HEK293 (cell line): ENCODE measurements at regions not wholly inside any gene's neighbourhood (a gene's known extent, or its start where the extent isn't known, plus 50 kb on each side); places are given as distances from the start of the nearest gene placed in this dataset.

Experiments used
- CTCF ChIA-PET: fragments of 350-600 bp; formaldehyde crosslinking; extraction: SDS; loops from one replicate; lab custom pipeline; 2021; ENCODE audit warnings: antibody characterized with exemption; lab: Yijun Ruan, JAX
- POLR2A ChIA-PET: fragments of 300-600 bp; formaldehyde crosslinking; extraction: SDS; loops from one replicate; lab custom pipeline; 2020; ENCODE audit warnings: antibody characterized with exemption, inconsistent platforms; lab: Yijun Ruan, JAX
- H3K27ac ChIP-seq: fragments of 200-500 bp; sonication (Bioruptor generic); 2 replicates; pipeline ENCODE4 v1.5.1; 2014; ENCODE audit warnings: low read depth, low read length, control low read depth, inconsistent platforms; ENCODE audit errors: extremely low read depth
- H3K36me3 ChIP-seq, 2 experiments: fragments of 200-500 bp in 1 of 2; sonication (Bioruptor generic) in 1 of 2; 1 replicate in 1 of 2; 2 replicates in 1 of 2; pipeline ENCODE4 v1.5.1; 2014 to 2017; ENCODE audit warnings: inconsistent platforms in 2 of 2, low read length in 2 of 2; ENCODE audit not compliant: control insufficient read depth in 2 of 2, insufficient read depth in 1 of 2
- H3K4me1 ChIP-seq: fragments of 200-500 bp; sonication (Bioruptor generic); 2 replicates; pipeline ENCODE4 v1.5.1; 2014; ENCODE audit warnings: mild to moderate bottlenecking, low read length, inconsistent platforms; ENCODE audit not compliant: control insufficient read depth, insufficient read depth
- H3K4me3 ChIP-seq: 2 replicates; pipeline ENCODE4 v1.5.1; 2011; ENCODE audit warnings: low read depth, mild to moderate bottlenecking, control low read depth, low read length, moderate library complexity
- H3K9me3 ChIP-seq: fragments of 200-500 bp; sonication (Bioruptor generic); 2 replicates; pipeline ENCODE4 v1.5.1; 2014; ENCODE audit warnings: low read depth, low read length, inconsistent platforms; ENCODE audit not compliant: control insufficient read depth, insufficient read depth
- GLI2 ChIP-seq: fragments of 450-650 bp; formaldehyde crosslinking; IDR thresholded peaks from 2 replicates; pipeline ENCODE4; 2017; ENCODE audit warnings: missing biosample characterization, missing genetic modification characterization, low read depth, borderline replicate concordance
- GLIS2 ChIP-seq: fragments of 450-650 bp; formaldehyde crosslinking; IDR thresholded peaks from 2 replicates; pipeline ENCODE4 v1.5.1; 2016; ENCODE audit warnings: missing biosample characterization, missing genetic modification characterization
- IKZF3 ChIP-seq: fragments of 450-650 bp; IDR thresholded peaks from 2 replicates; pipeline ENCODE4 v1.5.0; 2018; ENCODE audit warnings: missing biosample characterization, mild to moderate bottlenecking, missing genetic modification characterization, moderate library complexity
- KLF9 ChIP-seq: fragments of 450-650 bp; formaldehyde crosslinking; IDR thresholded peaks from 2 replicates; pipeline ENCODE4 v1.5.1; 2016; ENCODE audit warnings: missing biosample characterization, missing genetic modification characterization, low read depth
- MZF1 ChIP-seq: fragments of 450-650 bp; formaldehyde crosslinking; IDR thresholded peaks from 2 replicates; pipeline ENCODE4 v1.5.1; 2017; ENCODE audit warnings: missing biosample characterization, missing genetic modification characterization, borderline replicate concordance
- SALL2 ChIP-seq: fragments of 450-650 bp; formaldehyde crosslinking; IDR thresholded peaks from 2 replicates; pipeline ENCODE4 v1.5.0; 2017; ENCODE audit warnings: missing biosample characterization, mild to moderate bottlenecking, missing genetic modification characterization, borderline replicate concordance
- SCRT2 ChIP-seq: fragments of 450-650 bp; formaldehyde crosslinking; IDR thresholded peaks from 2 replicates; pipeline ENCODE4 v1.5.1; 2016; ENCODE audit warnings: missing biosample characterization, missing genetic modification characterization
- ZNF114 ChIP-seq: fragments of 450-650 bp; formaldehyde crosslinking; IDR thresholded peaks from 2 replicates; pipeline ENCODE4 v1.5.0; 2017; ENCODE audit warnings: missing biosample characterization, missing genetic modification characterization
- ZNF132 ChIP-seq: fragments of 450-650 bp; formaldehyde crosslinking; IDR thresholded peaks from 2 replicates; pipeline ENCODE4 v1.5.1; 2017; ENCODE audit warnings: missing biosample characterization, missing genetic modification characterization, borderline replicate concordance
- ZNF174 ChIP-seq: fragments of 450-650 bp; formaldehyde crosslinking; IDR thresholded peaks from 2 replicates; pipeline ENCODE4 v1.5.0; 2017; ENCODE audit warnings: missing biosample characterization, mild to moderate bottlenecking, missing genetic modification characterization
- ZNF184 ChIP-seq: fragments of 450-650 bp; IDR thresholded peaks from 2 replicates; pipeline ENCODE4 v1.5.1; 2018; ENCODE audit warnings: missing biosample characterization, mild to moderate bottlenecking, missing genetic modification characterization
- ZNF24 ChIP-seq: fragments of 450-650 bp; formaldehyde crosslinking; IDR thresholded peaks from 2 replicates; pipeline ENCODE4 v1.5.1; 2016; ENCODE audit warnings: missing biosample characterization, missing genetic modification characterization
- ZNF324 ChIP-seq: fragments of 450-650 bp; formaldehyde crosslinking; IDR thresholded peaks from 2 replicates; pipeline ENCODE4 v1.5.1; 2016; ENCODE audit warnings: missing biosample characterization, missing genetic modification characterization
- ZNF391 ChIP-seq: fragments of 450-650 bp; formaldehyde crosslinking; IDR thresholded peaks from 2 replicates; pipeline ENCODE4 v1.5.1; 2016; ENCODE audit warnings: low read depth, missing biosample characterization, missing genetic modification characterization, borderline replicate concordance
- ZNF548 ChIP-seq: fragments of 450-650 bp; formaldehyde crosslinking; IDR thresholded peaks from 2 replicates; pipeline ENCODE4 v1.5.1; 2016; ENCODE audit warnings: missing biosample characterization, missing genetic modification characterization
- ZNF670 ChIP-seq: fragments of 450-650 bp; formaldehyde crosslinking; IDR thresholded peaks from 2 replicates; pipeline ENCODE4 v1.5.1; 2016; ENCODE audit warnings: missing biosample characterization, missing genetic modification characterization, low read depth
- TF ChIP-seq, protein P1 (sequence below): fragments of 450-650 bp; formaldehyde crosslinking; IDR thresholded peaks from 2 replicates; pipeline ENCODE4 v1.5.1; 2016; ENCODE audit warnings: missing biosample characterization, missing genetic modification characterization
- TF ChIP-seq, protein P2 (sequence below): fragments of 450-650 bp; formaldehyde crosslinking; IDR thresholded peaks from 2 replicates; pipeline ENCODE4 v1.5.1; 2016; ENCODE audit warnings: missing biosample characterization, missing genetic modification characterization
- TF ChIP-seq, protein P3 (sequence below): fragments of 450-650 bp; formaldehyde crosslinking; IDR thresholded peaks from 2 replicates; pipeline ENCODE4; 2016; ENCODE audit warnings: missing biosample characterization, missing genetic modification characterization
- TF ChIP-seq, protein P4 (sequence below): fragments of 450-650 bp; IDR thresholded peaks from 2 replicates; pipeline ENCODE4 v1.5.1; 2018; ENCODE audit warnings: missing biosample characterization, mild to moderate bottlenecking, missing genetic modification characterization
- TF ChIP-seq, protein P5 (sequence below): fragments of 450-650 bp; formaldehyde crosslinking; IDR thresholded peaks from 2 replicates; pipeline ENCODE4 v1.5.1; 2016; ENCODE audit warnings: missing biosample characterization, missing genetic modification characterization
- TF ChIP-seq, protein P6 (sequence below): fragments of 450-650 bp; formaldehyde crosslinking; conservative IDR thresholded peaks from 2 replicates; pipeline ENCODE4 v1.5.1; 2016; ENCODE audit warnings: low read depth, missing biosample characterization, missing genetic modification characterization

DNA sequence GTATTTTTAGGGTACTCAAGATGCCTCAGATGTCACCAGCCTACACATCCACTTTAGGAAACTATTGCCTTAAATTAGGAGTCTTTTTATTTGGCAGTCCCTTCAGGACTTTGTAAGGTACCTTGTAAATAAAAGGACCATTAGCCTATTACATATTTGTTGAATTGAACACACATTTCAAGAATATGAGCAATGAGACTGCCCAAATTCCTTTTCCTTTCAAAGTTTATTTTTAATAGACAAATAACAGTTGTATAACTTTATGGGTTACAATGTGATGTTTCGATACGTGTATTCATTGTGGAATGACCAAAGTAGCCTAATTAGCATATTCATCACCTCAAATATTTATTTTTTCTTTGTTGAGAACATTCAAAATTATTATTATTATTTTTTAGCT is 176.7 kb upstream of the PDZRN3 start (continued):
- TF ChIP-seq ZNF174 (tag by site-specific recombination) (no peak), SCRT2 (tag by site-specific recombination) (no peak), ZNF391 (tag by site-specific recombination) (no peak)

DNA sequence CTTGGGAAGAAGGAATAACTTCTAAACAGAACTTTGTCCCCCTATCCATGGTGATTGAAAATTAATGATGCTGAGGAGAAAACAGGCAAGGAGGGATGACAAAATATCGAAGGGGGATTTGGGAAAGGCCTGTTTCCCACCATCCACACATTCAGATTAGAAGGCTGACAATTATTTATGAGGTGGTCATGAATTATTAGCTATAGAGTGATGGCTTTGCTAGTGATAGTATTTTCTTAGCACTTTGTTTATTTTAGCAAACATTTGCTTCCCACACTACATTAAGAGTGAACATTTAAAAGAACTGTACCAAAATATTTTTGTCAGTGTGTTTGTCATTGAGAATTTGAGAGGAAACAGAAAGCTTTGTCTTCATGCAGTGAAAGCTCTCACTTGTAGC is 172.6 kb upstream of the PDZRN3 start:
- Histone ChIP-seq H3K27ac (no peak overlapping the region), H3K4me3 (no peak overlapping the region), H3K36me3 (no peaks in the 10 kb centered on the region), H3K4me1 (no peaks in the 10 kb centered on the region), H3K9me3 (no peaks in the 10 kb centered on the region)
- ChIA-PET POLR2A (no interaction called here), CTCF (interaction anchor here (0.5 kb wide), 1 partner anchor 1318 kb away, joined by 4 read pairs; no protein-coding TSS in a partner anchor)
- TF ChIP-seq ZNF132 (tag by site-specific recombination), result no peak
- TF ChIP-seq KLF9 (tag by site-specific recombination), result no peak
- TF ChIP-seq, protein P1, sequence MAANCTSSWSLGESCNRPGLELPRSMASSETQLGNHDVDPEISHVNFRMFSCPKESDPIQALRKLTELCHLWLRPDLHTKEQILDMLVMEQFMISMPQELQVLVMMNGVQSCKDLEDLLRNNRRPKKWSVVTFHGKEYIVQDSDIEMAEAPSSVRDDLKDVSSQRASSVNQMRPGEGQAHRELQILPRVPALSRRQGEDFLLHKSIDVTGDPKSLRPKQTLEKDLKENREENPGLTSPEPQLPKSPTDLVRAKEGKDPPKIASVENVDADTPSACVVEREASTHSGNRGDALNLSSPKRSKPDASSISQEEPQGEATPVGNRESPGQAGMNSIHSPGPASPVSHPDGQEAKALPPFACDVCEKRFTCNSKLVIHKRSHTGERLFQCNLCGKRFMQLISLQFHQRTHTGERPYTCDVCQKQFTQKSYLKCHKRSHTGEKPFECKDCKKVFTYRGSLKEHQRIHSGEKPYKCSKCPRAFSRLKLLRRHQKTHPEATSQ (tag by site-specific recombination), result no peak
- TF ChIP-seq IKZF3, result no peak
- TF ChIP-seq ZNF670, result no peak
- TF ChIP-seq ZNF174 (tag by site-specific recombination), result no peak
- TF ChIP-seq, protein P2, sequence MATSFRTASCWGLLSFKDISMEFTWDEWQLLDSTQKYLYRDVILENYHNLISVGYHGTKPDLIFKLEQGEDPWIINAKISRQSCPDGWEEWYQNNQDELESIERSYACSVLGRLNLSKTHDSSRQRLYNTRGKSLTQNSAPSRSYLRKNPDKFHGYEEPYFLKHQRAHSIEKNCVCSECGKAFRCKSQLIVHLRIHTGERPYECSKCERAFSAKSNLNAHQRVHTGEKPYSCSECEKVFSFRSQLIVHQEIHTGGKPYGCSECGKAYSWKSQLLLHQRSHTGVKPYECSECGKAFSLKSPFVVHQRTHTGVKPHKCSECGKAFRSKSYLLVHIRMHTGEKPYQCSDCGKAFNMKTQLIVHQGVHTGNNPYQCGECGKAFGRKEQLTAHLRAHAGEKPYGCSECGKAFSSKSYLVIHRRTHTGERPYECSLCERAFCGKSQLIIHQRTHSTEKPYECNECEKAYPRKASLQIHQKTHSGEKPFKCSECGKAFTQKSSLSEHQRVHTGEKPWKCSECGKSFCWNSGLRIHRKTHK (tag by site-specific recombination), result peak; percentile 36; the same call in 1 of the 2 replicates

DNA sequence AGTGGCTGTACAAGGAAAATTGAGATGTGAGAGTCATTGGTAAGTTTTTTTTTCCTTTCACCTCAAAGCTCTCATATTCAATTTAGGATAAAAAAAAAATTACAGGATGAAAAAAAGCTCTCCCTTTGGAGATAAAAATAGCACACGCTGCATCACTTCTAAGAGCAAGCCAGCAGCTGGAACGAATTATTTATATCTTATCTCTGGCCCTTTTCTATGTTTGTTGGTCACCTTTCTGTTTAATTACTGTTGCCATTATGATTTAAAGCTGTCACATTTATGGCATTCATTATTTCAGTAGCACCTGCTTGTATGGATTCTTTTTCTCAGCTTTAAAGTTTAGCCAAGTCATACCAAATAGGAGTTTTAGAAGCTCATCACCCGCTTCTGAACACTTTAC is 171.6 kb upstream of the PDZRN3 start:
- Histone ChIP-seq H3K36me3 (no peaks in the 10 kb centered on the region), H3K4me1 (no peaks in the 10 kb centered on the region), H3K4me3 (no peak overlapping the region), H3K9me3 (no peaks in the 10 kb centered on the region), H3K27ac (no peak overlapping the region)
- POLR2A ChIA-PET, result no interaction called here
- CTCF ChIA-PET, result interaction anchor here (0.9 kb wide), 1 partner anchor 189 kb away, joined by 3 read pairs; no protein-coding TSS in a partner anchor
- no peak for TF ChIP-seq GLI2
- TF ChIP-seq, protein P3, sequence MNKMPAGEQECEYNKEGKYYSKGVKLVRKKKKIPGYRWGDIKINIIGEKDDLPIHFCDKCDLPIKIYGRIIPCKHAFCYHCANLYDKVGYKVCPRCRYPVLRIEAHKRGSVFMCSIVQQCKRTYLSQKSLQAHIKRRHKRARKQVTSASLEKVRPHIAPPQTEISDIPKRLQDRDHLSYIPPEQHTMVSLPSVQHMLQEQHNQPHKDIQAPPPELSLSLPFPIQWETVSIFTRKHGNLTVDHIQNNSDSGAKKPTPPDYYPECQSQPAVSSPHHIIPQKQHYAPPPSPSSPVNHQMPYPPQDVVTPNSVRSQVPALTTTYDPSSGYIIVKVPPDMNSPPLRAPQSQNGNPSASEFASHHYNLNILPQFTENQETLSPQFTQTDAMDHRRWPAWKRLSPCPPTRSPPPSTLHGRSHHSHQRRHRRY (tag by site-specific recombination), result no peak
- no peak for TF ChIP-seq ZNF24 (tag by site-specific recombination)
- TF ChIP-seq, protein P4, sequence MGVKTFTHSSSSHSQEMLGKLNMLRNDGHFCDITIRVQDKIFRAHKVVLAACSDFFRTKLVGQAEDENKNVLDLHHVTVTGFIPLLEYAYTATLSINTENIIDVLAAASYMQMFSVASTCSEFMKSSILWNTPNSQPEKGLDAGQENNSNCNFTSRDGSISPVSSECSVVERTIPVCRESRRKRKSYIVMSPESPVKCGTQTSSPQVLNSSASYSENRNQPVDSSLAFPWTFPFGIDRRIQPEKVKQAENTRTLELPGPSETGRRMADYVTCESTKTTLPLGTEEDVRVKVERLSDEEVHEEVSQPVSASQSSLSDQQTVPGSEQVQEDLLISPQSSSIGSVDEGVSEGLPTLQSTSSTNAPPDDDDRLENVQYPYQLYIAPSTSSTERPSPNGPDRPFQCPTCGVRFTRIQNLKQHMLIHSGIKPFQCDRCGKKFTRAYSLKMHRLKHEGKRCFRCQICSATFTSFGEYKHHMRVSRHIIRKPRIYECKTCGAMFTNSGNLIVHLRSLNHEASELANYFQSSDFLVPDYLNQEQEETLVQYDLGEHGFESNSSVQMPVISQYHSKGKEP, result no peak
- TF ChIP-seq SALL2 (tag by site-specific recombination), result no peak
- no peak for TF ChIP-seq ZNF184 (tag by site-specific recombination)
- TF ChIP-seq ZNF114 (tag by site-specific recombination), result no peak
- TF ChIP-seq GLIS2 (tag by site-specific recombination), result no peak
- TF ChIP-seq ZNF324 (tag by site-specific recombination), result no peak
- TF ChIP-seq, protein P5, sequence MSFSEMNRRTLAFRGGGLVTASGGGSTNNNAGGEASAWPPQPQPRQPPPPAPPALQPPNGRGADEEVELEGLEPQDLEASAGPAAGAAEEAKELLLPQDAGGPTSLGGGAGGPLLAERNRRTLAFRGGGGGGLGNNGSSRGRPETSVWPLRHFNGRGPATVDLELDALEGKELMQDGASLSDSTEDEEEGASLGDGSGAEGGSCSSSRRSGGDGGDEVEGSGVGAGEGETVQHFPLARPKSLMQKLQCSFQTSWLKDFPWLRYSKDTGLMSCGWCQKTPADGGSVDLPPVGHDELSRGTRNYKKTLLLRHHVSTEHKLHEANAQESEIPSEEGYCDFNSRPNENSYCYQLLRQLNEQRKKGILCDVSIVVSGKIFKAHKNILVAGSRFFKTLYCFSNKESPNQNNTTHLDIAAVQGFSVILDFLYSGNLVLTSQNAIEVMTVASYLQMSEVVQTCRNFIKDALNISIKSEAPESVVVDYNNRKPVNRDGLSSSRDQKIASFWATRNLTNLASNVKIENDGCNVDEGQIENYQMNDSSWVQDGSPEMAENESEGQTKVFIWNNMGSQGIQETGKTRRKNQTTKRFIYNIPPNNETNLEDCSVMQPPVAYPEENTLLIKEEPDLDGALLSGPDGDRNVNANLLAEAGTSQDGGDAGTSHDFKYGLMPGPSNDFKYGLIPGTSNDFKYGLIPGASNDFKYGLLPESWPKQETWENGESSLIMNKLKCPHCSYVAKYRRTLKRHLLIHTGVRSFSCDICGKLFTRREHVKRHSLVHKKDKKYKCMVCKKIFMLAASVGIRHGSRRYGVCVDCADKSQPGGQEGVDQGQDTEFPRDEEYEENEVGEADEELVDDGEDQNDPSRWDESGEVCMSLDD, result no peak
- TF ChIP-seq ZNF548, result no peak
- TF ChIP-seq MZF1 (tag by site-specific recombination), result no peak
- TF ChIP-seq, protein P6, sequence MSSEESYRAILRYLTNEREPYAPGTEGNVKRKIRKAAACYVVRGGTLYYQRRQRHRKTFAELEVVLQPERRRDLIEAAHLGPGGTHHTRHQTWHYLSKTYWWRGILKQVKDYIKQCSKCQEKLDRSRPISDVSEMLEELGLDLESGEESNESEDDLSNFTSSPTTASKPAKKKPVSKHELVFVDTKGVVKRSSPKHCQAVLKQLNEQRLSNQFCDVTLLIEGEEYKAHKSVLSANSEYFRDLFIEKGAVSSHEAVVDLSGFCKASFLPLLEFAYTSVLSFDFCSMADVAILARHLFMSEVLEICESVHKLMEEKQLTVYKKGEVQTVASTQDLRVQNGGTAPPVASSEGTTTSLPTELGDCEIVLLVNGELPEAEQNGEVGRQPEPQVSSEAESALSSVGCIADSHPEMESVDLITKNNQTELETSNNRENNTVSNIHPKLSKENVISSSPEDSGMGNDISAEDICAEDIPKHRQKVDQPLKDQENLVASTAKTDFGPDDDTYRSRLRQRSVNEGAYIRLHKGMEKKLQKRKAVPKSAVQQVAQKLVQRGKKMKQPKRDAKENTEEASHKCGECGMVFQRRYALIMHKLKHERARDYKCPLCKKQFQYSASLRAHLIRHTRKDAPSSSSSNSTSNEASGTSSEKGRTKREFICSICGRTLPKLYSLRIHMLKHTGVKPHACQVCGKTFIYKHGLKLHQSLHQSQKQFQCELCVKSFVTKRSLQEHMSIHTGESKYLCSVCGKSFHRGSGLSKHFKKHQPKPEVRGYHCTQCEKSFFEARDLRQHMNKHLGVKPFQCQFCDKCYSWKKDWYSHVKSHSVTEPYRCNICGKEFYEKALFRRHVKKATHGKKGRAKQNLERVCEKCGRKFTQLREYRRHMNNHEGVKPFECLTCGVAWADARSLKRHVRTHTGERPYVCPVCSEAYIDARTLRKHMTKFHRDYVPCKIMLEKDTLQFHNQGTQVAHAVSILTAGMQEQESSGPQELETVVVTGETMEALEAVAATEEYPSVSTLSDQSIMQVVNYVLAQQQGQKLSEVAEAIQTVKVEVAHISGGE (tag by site-specific recombination), result no peak
